HG03442 (cell line): ENCODE measurements at regions not wholly inside any gene's neighbourhood (a gene's known extent, or its start where the extent isn't known, plus 50 kb on each side); places are given as distances from the start of the nearest gene placed in this dataset.

Experiments used
- ATAC-seq: cut with Tn5 transposase; IDR thresholded peaks from one replicate; pipeline ENCODE4 v1.9.1; 2021; ENCODE audit warnings: mild to moderate bottlenecking, moderate library complexity; ENCODE audit not compliant: unreplicated experiment

DNA sequence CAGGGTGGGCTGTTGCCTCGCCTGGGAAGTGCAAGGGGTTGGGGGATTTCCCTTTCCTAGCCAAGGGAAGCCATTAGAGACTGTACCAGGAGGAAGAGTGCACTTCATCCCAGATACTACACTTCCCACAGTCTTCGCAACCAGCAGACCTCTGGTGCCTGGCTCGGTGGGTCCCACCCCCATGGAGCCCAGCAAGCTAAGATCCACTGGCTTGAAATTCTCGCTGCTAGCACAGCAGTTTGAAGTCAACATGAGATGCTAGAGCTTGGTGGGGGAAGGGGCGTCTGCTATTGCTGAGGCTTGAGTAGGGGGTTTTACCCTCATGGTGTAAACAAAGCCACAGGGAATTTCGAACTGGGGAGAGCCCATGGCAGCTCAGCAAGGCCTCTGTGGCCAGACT lies 586.4 kb downstream of the HTR1A start:
- ATAC-seq = no peak

DNA sequence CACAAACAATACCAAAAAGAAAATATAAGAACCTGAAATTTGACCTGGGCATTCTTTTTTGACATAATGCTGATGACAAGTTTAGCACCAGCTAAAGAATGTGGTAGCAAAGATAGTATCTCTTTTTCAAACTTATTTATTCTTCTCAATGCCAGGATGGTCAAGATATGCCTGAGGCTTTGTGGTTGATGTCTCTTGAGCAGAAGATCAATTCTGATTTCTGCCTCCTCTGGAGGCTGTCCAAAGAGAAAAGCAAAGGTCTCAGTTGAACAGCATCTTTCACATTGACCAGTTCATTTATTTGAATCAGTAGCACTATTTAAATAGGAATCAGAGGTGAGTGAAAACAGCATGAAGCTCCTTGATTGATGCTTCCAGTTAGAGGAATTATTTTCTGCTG lies 588.2 kb downstream of the HTR1A start:
- no peak for ATAC-seq

DNA sequence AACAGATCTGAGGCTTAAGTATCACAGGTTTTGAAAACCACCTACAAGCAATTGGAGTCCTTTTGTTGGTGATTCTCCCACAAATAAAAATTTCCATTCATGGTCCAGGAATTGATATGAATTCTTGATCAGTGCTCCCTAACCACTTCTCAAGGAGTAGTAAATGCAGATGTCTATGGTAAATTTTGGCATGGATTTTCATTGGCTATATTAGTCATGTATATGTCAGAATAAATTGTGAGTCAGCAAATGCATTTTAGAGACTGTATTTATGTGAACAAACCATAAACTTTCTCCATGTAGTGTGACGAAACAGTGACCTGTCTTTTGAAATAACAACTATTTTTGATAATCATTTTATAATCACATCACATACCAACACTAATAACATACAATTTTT lies 611.1 kb downstream of the HTR1A start:
- no peak for ATAC-seq

DNA sequence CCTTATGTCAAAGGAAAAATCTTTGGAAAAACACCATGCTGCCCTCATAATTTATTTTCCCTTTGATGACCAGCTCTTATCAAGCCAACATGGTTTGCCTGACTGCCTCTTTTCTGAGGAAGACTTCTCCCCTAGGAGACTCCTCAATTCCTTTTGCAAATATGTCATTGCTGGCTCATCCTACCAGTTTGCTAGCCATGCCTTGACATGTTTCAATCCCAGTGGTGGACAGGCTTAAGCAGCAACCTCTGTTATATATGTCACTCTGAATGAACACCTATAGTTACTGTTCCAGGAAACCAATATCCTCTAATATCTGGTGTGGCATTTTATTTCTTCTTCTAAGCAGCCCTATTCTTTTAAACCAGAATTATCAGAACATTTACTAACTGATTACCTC lies 615.8 kb downstream of the HTR1A start:
- no peak for ATAC-seq

DNA sequence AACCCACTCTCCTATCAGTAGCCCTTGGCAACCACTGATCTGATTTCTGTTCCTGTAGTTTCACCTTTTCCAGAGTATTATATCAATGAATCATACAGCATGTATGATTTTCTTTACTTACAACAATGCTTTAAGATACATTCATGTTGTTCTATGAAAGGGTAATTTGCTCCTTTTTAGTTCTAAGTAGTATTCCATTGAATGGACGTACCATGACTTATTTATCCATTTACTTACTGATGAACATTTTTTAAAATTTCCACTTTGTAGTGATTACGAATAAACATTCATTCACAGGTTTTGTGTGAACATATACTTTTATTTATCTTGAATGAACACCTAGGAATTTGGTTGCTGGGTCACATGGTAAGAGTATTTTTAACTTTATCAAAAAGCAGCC lies 620.8 kb downstream of the HTR1A start:
- ATAC-seq = no peak

DNA sequence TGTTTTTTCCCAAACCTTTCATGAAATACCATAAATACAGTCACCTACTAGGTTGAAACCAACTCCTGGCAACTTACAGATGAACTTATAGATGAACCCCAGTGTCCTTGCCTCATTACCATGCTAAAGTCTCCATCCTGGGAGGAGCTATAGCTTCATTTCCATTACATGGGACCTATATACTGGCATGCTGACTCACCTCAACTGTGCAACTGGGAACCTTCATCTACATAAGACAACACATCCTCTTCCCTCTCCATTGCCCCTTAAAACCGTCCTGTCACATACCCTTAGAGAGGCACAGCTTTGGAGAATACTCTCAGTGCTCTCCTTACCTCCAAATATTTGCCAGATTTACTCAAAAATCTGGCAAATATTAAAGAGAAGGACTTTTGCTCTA lies 638.3 kb downstream of the HTR1A start:
- no peak for ATAC-seq

DNA sequence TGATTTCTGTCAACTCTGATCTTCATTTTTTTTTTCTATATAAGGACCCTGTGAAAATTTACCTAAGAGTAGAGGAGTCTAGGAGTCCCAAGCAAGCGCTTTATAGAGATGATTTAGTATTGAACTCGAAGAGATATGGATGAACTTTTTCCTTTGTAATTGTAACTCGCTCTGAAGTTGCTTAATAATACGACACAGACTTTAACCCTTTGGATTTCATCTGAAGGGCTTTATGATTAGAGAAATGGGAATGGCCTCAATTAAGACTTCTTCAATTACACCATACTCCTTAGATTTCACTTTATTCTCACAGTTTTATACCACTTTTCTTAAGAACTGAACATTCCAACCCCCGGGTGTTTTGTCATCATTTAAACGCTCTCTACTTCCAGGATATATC lies 647.7 kb downstream of the HTR1A start:
- ATAC-seq = no peak

DNA sequence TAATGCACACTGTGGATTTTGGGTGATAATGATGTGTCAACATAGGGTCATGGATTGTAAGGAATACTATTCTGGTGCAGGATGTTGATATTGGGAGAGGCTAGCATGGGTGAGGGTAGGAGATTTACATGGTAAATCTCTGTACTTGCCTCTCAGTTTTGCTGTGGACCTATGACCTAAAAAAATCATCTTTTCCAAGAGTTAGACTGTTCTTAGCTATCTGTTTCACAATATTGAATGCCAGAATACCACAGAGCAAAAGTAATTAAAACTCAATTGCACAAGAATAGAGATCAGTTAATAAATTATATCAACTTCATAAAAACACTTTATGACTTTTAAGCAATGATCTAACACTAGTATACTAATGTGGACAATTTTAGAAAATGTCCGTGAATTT lies 651.6 kb downstream of the HTR1A start:
- no peak for ATAC-seq

DNA sequence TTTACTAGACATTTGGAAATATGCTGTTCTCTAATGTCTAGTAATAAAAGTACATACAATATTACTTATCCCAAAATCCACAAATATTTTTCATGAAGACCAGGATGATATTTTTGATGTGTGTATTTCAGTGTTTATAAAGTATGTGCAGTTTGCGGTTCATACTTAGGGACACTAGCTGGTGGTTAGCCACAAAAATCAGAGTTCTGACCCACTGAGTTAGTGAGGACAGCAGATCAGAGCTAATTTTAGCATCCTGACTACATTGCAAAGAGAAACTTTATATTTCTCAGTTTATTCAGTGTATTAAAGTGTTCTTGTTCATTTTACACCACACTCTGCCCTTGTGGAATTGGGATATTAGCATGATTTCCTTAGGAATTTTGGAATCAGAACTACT lies 655.3 kb downstream of the HTR1A start:
- ATAC-seq = no peak

DNA sequence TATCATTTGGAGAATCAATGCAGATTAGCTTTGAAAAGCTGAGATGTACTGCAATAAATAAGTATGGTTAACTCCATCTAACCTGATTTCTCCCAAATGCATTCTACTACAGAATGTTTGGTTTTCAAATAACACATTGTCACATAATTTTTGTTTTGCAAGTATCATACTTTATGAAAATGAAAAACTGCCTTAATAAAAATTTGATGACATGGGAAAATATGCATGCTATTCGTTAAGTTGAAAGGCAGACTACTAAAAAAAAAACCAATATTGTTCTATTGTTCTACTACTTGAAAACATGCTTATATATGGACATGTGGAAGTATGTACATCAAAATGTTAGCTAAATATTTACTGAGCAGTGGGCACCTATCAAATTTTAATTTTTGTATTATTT lies 668.9 kb downstream of the HTR1A start:
- ATAC-seq = no peak

DNA sequence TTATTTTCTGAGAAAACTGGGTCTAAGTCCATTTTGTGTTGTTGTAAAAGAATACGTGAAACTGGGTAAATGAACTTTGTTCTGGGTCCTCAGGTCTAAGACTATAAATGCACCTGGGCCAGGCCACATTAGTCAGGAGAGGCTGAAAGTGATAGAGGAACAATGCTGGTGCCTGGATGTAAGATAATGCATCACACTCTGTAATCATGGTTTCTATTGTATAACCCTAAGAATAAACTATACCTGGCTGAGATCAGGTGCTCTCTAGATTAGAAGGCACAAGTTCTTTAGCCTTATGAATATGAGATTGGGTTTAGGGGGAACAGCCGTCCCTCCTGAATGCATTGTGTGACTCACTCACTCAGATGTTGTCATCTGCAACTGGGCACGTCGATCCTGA lies 675.5 kb downstream of the HTR1A start:
- no peak for ATAC-seq

DNA sequence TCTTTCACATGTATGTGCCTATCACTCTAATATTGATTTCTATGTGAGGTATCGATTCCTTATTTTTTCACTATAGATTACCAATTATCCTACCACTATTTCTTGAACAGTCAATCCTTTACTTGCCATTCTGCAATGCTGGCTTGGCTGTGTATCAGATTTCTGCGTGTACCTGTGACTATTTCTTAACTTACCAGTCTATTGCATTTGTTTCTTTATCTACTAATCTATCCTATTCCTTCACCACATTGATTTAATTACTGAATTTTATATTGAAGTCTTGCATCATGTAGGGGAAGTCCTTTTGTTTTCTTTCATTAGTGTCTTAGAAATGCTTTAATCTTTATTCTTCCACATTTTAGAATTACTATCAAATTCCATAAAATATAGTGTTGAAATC lies 684.8 kb downstream of the LRRC70 start:
- no peak for ATAC-seq

DNA sequence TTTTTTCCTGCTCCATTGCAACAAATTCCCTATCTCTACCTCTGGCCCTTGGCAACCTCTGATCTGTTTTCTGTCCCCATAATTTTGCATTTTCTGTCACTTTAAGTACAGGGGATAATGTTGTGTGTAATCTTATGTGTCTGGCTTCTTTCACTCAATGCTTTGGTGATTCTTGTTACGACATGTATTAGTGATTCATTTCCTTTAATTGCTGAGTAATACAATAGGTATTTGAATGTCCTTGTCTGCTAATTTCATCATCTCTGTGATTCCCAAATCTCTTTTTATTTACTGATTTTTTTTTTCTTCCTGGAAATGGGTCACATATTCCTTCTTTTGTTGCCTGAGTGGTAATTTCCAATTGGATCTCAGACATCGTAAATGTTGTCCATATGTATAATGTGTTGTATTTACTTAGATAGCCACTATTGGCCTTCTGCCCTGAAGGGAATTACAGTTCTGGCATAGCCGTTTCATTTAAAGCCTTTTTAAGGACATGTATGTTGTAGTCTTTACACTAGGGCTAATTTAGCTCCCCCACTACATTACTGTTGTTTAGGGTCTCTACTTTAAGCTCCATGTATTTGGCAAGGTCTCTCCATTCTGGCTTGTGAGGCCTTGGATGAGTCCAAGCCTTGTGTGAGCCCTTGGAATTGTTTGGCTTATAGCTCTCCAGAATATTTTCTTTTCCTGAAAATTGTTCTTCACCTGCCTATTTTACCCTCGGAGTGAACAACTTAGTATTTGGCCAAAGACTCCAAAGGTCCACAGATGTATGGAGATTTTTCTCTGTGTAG lies 683.8 kb downstream of the LRRC70 start:
- no peak for ATAC-seq

DNA sequence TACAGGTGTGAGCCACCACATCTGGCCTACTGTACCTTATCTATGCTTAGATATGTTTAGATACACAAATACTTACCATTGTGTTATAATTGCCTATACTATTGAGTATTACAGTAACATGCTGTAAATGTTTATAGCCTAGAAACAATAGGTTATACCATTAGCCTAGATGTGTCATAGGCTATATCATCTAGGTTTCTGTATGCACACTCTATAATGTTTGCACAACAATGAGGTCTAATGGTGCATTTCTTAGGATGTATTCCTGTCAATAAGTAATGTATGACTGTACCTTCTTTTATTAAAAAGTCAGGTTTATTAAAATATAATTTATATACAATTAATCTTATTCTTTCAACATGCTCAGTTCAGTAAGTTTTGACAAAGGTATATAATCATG lies 683.1 kb downstream of the LRRC70 start:
- no peak for ATAC-seq

DNA sequence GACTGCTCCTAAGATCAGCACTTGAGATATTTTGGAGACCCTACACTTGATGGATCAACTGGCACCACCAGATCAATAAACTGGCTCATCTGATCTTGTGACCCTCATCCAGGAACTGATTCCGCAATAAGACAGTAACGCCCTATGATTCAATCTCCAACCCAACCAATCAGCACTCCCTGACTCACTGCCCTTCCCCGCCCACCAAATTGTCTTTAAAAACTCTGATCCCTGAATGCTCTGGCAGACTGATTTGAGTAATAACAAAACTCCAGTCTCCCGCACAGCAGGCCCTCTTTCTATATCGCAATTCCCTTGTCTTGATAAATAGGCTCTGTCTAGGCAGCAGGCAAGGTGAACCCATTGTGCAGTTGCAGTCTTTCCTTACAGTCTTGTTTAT lies 677.0 kb downstream of the LRRC70 start:
- ATAC-seq = no peak

DNA sequence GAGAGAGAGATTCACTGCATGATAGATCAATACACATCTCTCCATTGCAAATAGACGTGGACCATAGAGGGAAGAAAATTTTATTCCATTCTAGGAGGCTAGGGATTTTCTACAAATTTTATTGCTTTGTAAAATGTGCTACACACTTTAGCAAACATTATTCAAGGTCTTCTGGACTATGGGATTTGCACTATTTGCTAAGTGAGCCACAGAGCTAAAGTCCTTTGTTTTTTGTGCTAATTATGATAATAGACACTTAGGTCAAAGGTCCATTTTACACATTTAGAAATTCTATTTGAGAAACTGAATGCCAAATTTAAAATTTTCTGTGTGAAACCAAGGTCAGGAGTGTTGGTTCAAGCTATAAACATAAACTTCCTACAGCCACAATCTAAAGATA lies 672.3 kb downstream of the LRRC70 start:
- ATAC-seq = no peak

DNA sequence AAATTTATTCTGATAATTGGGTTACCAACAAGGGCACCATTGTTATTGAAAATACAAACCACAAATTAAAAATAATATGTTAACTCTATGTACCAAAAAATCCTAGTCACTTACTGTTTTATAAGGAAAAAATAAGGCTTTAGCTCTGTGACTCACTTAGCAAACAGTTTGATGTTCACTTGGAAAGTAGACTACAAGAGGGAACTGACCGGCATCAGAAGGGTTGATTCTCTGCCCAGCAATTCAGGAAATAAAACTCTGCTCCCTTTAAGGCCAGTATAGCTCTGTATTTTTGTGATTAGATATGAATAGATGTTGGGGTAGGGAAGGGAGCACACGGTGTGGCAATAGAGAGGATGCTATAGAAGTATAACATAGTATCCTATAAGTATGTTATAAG lies 671.3 kb downstream of the LRRC70 start:
- no peak for ATAC-seq

DNA sequence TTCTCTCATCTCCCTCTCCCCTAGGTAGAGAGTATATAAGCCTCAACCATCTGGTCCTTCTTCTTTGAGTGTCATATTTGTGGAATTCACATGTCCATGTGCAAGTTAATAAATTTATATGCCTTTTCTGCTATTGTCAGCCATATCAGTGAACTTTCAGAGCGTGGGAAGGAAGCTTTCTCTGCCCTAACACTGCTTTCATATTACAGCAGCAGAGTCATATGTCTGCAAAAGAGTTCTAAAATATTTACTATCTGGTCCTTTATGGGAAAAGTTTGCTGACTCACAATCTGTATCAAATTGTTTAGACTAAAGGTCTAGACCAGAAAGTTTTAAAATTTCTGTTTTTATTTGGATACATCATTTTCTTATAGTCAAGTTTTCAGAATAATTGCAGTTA lies 669.0 kb downstream of the LRRC70 start:
- ATAC-seq = no peak

DNA sequence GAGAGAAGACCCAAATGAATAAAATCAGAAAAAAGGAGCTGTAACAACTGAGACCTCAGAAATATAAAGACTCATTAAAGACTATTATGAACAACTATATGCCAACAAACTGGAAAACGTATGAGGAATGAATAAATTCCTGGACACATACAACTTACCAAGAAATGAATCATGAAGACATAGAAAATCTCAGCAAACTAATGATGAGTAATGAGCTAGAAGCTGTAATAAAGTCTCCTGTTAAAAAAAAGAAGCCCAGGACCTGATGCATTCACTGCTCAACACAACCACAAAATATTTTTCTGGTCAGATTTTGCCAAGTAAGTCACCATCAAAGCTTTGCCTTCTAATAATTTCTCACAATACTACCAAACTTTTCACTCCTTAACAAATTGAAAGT lies 666.7 kb downstream of the LRRC70 start:
- ATAC-seq = no peak

DNA sequence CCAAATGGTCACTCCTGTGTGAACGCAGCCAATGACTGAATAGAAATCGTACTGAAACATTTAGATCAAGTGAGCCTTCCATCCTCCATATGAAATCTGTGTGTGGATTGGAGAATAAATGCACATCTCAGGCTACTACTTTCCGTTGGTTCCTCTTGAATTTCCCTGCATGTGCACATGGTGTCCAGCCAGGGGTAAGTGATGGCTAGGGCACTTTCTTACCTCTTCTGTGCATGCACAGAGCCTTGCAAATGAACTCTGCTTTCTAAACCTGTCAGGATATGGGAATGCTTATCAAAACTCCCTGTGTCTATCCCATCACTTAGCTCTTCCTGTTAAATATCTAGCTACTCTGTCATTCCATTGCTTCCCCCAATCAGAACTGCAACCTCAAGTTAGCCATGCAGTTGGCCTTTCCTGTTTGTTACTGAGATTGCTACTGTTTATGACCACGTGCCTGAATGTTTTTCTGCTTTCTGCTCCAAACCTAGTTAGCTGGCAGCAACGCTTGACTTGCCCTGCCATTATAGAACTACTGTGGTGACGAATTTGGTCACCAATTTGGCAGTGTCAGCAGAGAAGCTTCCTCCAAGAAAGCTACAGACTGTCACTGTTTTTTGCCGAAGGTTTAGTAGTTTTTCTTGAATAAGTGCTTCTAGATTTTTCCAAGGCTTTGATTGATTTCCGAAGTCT lies 661.6 kb downstream of the LRRC70 start:
- no peak for ATAC-seq

DNA sequence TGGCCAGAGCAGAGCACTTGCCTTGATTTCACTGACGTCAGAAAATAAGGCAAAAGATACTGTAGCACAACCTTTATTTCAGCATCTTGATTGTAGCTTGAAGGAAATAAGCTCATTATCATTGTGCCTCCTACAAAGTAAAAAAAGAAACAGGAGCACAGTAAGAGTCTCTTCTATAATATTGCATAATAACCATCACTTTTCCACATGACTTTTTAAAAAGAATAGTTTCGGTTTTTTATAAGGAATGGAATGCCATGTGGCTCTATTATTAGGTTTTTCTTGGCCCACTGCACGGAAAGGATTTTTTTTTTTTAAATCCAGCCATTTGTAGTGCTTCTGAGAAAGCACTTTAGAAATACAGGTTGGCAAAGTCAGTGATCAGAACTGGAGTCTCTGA lies 655.3 kb downstream of the LRRC70 start:
- no peak for ATAC-seq

DNA sequence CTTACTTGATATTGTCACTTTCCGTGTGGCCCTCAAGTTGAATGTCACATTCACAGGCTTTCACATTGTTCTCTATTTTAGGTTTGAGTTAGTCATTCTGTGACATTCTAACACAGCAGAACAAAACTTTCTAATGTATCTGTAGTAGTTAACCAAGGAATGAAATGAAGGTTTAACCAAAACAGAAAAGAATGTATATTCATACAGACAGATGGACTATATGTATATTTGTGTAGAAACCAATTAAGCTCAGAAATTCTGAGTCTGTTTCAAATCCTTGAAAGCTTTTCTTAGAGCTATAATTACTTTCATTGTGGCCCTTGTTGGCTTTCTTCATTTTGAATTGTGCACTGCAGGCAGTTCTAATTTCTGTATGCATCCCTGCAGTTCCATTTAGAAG lies 654.7 kb downstream of the LRRC70 start:
- ATAC-seq = no peak

DNA sequence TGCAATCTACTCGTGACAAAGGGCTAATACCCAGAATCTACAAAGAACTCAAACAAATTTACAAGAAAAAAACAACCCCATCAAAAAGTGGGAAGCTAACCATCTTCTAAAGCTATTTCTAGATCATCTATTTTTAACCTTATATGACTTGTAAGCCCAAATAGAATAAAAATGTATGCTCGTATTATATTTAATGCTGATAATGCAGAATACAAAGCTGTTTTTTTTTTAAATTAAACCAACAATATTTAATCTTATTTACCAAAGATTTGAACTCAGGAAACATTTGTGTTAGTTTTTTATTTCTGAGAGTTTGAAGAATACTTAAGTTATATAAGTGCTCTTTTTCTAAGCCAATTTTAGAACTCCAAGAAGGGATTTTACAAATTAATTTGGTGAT lies 652.1 kb downstream of the LRRC70 start:
- no peak for ATAC-seq
